ENCODE measurements at regions not wholly inside any gene's neighbourhood (a gene's known extent, or its start where the extent isn't known, plus 50 kb on each side); places are given as distances from the start of the nearest gene placed in this dataset.

GRCh38 chr4:155599596-155599995 is 67.1 kb upstream of the GUCY1A1 start:
- TF ChIP-seq BHLHE40 (IDR thresholded peaks at IDR 0.05; ENCODE audit: low read depth, low read length) (no peak), CHD2 (IDR thresholded peaks at IDR 0.05; ENCODE audit: low read length, partially characterized antibody) (no peak), EP300 (IDR thresholded peaks at IDR 0.05) (no peak), RNF2 (IDR thresholded peaks at IDR 0.05; ENCODE audit: borderline replicate concordance, low read depth) (no peak)

All from A549 (cell line).